Astrocyte (in vitro differentiated cells and primary cell): ENCODE measurements at regions not wholly inside any gene's neighbourhood (a gene's known extent, or its start where the extent isn't known, plus 50 kb on each side); places are given as distances from the start of the nearest gene placed in this dataset.

Experiments used
- DNase-seq: peaks from one replicate; pipeline ENCODE4 v3.0.0-alpha.2; 2010; ENCODE audit warnings: low read depth
- FAIRE-seq: peaks from 2 replicates; lab custom pipeline; 2011; peaks lifted over from hg19 to GRCh38; lab: Jason Lieb, UNC
- H2AFZ ChIP-seq: 2 replicates; pipeline ENCODE4 v1.6.0; 2012; ENCODE audit warnings: low read depth, low read length, inconsistent platforms
- H3K27ac ChIP-seq: 2 replicates; pipeline ENCODE4 v1.5.1; 2011; ENCODE audit warnings: low read depth, low read length, inconsistent platforms
- H3K27me3 ChIP-seq: 2 replicates; pipeline ENCODE4 v1.6.0; 2011; ENCODE audit warnings: low read length, inconsistent platforms; ENCODE audit not compliant: insufficient read depth
- H3K36me3 ChIP-seq: 2 replicates; pipeline ENCODE4 v1.5.1; 2011; ENCODE audit warnings: low read length, inconsistent platforms; ENCODE audit not compliant: insufficient read depth
- H3K4me1 ChIP-seq: 2 replicates; pipeline ENCODE4 v1.5.1; 2011; ENCODE audit warnings: low read length, inconsistent platforms; ENCODE audit not compliant: insufficient read depth
- H3K4me2 ChIP-seq: 2 replicates; pipeline ENCODE4 v1.6.0; 2012; ENCODE audit warnings: low read length, inconsistent platforms
- H3K4me3 ChIP-seq: 2 replicates; pipeline ENCODE4 v1.5.1; 2011; ENCODE audit warnings: low read depth, mild to moderate bottlenecking, low read length, inconsistent platforms; ENCODE audit not compliant: insufficient read depth
- H3K79me2 ChIP-seq: 2 replicates; pipeline ENCODE4 v1.6.0; 2012; ENCODE audit warnings: mild to moderate bottlenecking, low read length, inconsistent platforms; ENCODE audit not compliant: insufficient read depth
- H3K9ac ChIP-seq: 2 replicates; pipeline ENCODE4 v1.6.0; 2012; ENCODE audit warnings: mild to moderate bottlenecking, low read length, inconsistent platforms
- H3K9me3 ChIP-seq: 2 replicates; pipeline ENCODE4 v1.5.1; 2012; ENCODE audit warnings: low read depth, mild to moderate bottlenecking, low read length, inconsistent platforms; ENCODE audit not compliant: insufficient read depth
- H4K20me1 ChIP-seq: 2 replicates; pipeline ENCODE4 v1.6.0; 2012; ENCODE audit warnings: low read length, inconsistent platforms; ENCODE audit not compliant: insufficient read depth
- H3K27ac Mint-ChIP-seq: one replicate; pipeline ENCODE4 v1.8.0; 2021; ENCODE audit warnings: mild to moderate bottlenecking, mixed read lengths; ENCODE audit not compliant: unreplicated experiment
- H3K27me3 Mint-ChIP-seq: one replicate; pipeline ENCODE4 v1.8.0; 2021; ENCODE audit warnings: low read depth, mixed read lengths; ENCODE audit not compliant: unreplicated experiment
- H3K36me3 Mint-ChIP-seq: one replicate; pipeline ENCODE4 v1.8.0; 2021; ENCODE audit warnings: low read depth, mixed read lengths; ENCODE audit not compliant: unreplicated experiment
- H3K4me1 Mint-ChIP-seq: one replicate; pipeline ENCODE4 v1.8.0; 2021; ENCODE audit warnings: low read depth, mixed read lengths; ENCODE audit not compliant: unreplicated experiment
- H3K4me3 Mint-ChIP-seq: one replicate; pipeline ENCODE4 v1.8.0; 2021; ENCODE audit warnings: mild to moderate bottlenecking, moderate library complexity, mixed read lengths; ENCODE audit not compliant: unreplicated experiment
- H3K9me3 Mint-ChIP-seq: one replicate; pipeline ENCODE4 v1.8.0; 2021; ENCODE audit warnings: mild to moderate bottlenecking, mixed read lengths; ENCODE audit not compliant: unreplicated experiment
- EZH2 ChIP-seq: IDR thresholded peaks from 2 replicates; pipeline ENCODE4 v1.6.1; 2012; ENCODE audit warnings: mild to moderate bottlenecking, low read length, inconsistent platforms; ENCODE audit not compliant: insufficient read depth
- TF ChIP-seq, protein P1 (sequence below): IDR thresholded peaks from 2 replicates; pipeline ENCODE4 v1.5.1; 2011; ENCODE audit warnings: low read depth, mild to moderate bottlenecking, inconsistent platforms, low read length, moderate library complexity; ENCODE audit not compliant: insufficient read depth

DNA sequence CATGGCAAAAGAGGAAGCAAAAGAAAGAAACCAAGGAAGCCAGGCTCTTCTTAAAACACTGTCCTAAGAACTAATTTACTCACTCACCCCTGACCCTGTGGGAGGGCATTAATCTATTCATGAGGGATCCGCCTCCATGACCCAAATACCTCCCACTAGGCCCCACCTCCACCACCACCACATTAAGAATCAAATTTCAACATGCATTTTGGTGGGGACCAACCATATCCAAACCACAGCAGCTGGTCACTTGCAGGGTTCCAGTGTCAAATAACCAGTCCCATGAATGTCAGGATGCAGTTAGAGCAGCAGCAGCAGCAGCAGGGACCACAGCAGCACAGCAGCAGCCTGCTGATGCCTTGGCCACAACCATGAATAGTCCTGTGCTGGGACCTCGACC is 83.8 kb downstream of the ZC3H11B start:
- Histone ChIP-seq H3K36me3 (no peaks in the 10 kb centered on the region), H3K9ac (no peak overlapping the region), H2AFZ (no peak overlapping the region), H4K20me1 (no peaks in the 10 kb centered on the region), H3K4me1 (no peaks in the 10 kb centered on the region), H3K4me2 (no peak overlapping the region), H3K79me2 (no peaks in the 10 kb centered on the region), H3K9me3 (peaks cover 2% of the 10 kb centered on the region), H3K4me3 (no peak overlapping the region), H3K27me3 (no peaks in the 10 kb centered on the region), H3K27ac (no peak overlapping the region)
- Mint-ChIP-seq H3K4me1 (peaks cover 7% of the 10 kb centered on the region), H3K36me3 (no peaks in the 10 kb centered on the region), H3K4me3 (no peak overlapping the region), H3K27me3 (peaks cover 2% of the 10 kb centered on the region), H3K9me3 (no peaks in the 10 kb centered on the region), H3K27ac (no peak overlapping the region)
- TF ChIP-seq, protein P1, sequence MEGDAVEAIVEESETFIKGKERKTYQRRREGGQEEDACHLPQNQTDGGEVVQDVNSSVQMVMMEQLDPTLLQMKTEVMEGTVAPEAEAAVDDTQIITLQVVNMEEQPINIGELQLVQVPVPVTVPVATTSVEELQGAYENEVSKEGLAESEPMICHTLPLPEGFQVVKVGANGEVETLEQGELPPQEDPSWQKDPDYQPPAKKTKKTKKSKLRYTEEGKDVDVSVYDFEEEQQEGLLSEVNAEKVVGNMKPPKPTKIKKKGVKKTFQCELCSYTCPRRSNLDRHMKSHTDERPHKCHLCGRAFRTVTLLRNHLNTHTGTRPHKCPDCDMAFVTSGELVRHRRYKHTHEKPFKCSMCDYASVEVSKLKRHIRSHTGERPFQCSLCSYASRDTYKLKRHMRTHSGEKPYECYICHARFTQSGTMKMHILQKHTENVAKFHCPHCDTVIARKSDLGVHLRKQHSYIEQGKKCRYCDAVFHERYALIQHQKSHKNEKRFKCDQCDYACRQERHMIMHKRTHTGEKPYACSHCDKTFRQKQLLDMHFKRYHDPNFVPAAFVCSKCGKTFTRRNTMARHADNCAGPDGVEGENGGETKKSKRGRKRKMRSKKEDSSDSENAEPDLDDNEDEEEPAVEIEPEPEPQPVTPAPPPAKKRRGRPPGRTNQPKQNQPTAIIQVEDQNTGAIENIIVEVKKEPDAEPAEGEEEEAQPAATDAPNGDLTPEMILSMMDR = no peak
- TF ChIP-seq EZH2 = no peak
- DNase-seq (no peak), FAIRE-seq (no peak)

DNA sequence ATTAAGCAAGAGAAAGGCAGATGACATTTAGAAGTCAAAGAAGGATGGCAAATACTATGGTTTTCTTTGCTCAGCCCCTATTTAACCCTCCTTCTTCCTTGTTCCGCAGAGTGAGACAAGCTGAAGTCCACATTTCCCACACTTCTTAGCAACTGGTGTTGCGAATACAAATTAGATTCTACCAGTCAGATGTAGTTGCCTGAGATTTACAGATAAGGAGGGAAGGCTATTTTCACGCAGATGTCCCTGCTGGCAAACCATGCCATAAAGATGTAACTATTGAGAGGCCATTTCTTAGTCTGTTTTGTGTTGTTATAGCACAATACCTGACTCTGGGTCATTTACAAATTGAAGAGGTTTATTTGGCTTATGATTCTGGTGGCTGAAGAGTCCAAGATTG is 84.3 kb downstream of the ZC3H11B start:
- no peak overlapping the region for H3K4me3 ChIP-seq
- no peak for TF ChIP-seq EZH2
- TF ChIP-seq, protein P1 = no peak
- no peaks in the 10 kb centered on the region for H3K79me2 ChIP-seq
- H3K36me3 ChIP-seq = no peaks in the 10 kb centered on the region
- H3K9me3 Mint-ChIP-seq = no peaks in the 10 kb centered on the region
- no peak overlapping the region for H3K4me3 Mint-ChIP-seq
- H3K27ac ChIP-seq = no peak overlapping the region
- H2AFZ ChIP-seq = no peak overlapping the region
- peaks cover 2% of the 10 kb centered on the region for H3K27me3 Mint-ChIP-seq
- no peak overlapping the region for H3K4me2 ChIP-seq
- no peak for DNase-seq
- no peak overlapping the region for H3K27ac Mint-ChIP-seq
- H3K9me3 ChIP-seq = peaks cover 2% of the 10 kb centered on the region
- peaks cover 5% of the 10 kb centered on the region for H3K4me1 Mint-ChIP-seq
- H3K27me3 ChIP-seq = no peaks in the 10 kb centered on the region
- FAIRE-seq = no peak
- H4K20me1 ChIP-seq = no peaks in the 10 kb centered on the region
- no peaks in the 10 kb centered on the region for H3K4me1 ChIP-seq
- H3K9ac ChIP-seq = no peak overlapping the region
- H3K36me3 Mint-ChIP-seq = no peaks in the 10 kb centered on the region

GRCh38 chr1:219527994-219528393 is 84.9 kb downstream of the ZC3H11B start:
- no peaks in the 10 kb centered on the region for H3K4me1 Mint-ChIP-seq
- H4K20me1 ChIP-seq = no peaks in the 10 kb centered on the region

More at GRCh38 chr1:219527994-219528393, 84.9 kb downstream of the ZC3H11B start:
- H3K27ac ChIP-seq = no peak overlapping the region
- H3K9me3 ChIP-seq = peaks cover 2% of the 10 kb centered on the region
- FAIRE-seq = no peak
- no peak overlapping the region for H3K4me3 Mint-ChIP-seq
- no peaks in the 10 kb centered on the region for H3K36me3 ChIP-seq
- no peaks in the 10 kb centered on the region for H3K36me3 Mint-ChIP-seq
- no peak for TF ChIP-seq EZH2
- TF ChIP-seq, protein P1 = no peak
- H2AFZ ChIP-seq = no peak overlapping the region
- no peaks in the 10 kb centered on the region for H3K79me2 ChIP-seq
- H3K9me3 Mint-ChIP-seq = no peaks in the 10 kb centered on the region
- no peaks in the 10 kb centered on the region for H3K27me3 ChIP-seq
- no peaks in the 10 kb centered on the region for H3K4me1 ChIP-seq
- H3K27me3 Mint-ChIP-seq = peaks cover 2% of the 10 kb centered on the region
- H3K9ac ChIP-seq = no peak overlapping the region
- H3K27ac Mint-ChIP-seq = no peak overlapping the region
- H3K4me2 ChIP-seq = no peak overlapping the region
- H3K4me3 ChIP-seq = no peak overlapping the region
- DNase-seq = no peak
